ENCODE measurements at regions not wholly inside any gene's neighbourhood (a gene's known extent, or its start where the extent isn't known, plus 50 kb on each side); places are given as distances from the start of the nearest gene placed in this dataset.

DNA sequence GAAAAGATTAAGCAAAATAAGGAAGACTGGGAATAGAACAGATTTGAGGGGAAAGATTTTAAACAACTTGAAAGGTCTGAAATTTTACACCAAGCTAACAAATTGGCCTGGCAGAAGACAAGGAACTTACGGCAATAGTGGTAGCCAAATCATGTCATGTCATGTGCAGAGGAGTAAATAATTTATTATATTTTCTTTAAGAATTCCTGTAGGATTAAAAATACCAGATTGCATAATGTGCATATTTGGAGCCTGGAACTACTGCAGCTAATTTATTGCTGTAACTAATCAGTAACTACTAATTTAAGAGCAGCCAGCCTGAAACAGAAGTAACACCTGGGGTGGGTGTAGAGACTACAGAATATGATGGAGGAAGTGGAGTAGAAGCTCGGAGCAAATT, 334.3 kb downstream of the TGFB2 start:
- TF ChIP-seq, protein P1, sequence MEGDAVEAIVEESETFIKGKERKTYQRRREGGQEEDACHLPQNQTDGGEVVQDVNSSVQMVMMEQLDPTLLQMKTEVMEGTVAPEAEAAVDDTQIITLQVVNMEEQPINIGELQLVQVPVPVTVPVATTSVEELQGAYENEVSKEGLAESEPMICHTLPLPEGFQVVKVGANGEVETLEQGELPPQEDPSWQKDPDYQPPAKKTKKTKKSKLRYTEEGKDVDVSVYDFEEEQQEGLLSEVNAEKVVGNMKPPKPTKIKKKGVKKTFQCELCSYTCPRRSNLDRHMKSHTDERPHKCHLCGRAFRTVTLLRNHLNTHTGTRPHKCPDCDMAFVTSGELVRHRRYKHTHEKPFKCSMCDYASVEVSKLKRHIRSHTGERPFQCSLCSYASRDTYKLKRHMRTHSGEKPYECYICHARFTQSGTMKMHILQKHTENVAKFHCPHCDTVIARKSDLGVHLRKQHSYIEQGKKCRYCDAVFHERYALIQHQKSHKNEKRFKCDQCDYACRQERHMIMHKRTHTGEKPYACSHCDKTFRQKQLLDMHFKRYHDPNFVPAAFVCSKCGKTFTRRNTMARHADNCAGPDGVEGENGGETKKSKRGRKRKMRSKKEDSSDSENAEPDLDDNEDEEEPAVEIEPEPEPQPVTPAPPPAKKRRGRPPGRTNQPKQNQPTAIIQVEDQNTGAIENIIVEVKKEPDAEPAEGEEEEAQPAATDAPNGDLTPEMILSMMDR (IDR thresholded peaks at IDR 0.05; ENCODE audit: control extremely low read depth in 1 of 3, insufficient read depth in 1 of 3, low read depth in 1 of 3, low read length in 3 of 3) = no peak
- TF ChIP-seq ZNF274 (IDR thresholded peaks at IDR 0.05; ENCODE audit: borderline replicate concordance, extremely low read depth, low read length) = no peak
- TF ChIP-seq JUN (IDR thresholded peaks at IDR 0.05; ENCODE audit: low read depth, low read length) = no peak
- no peak for TF ChIP-seq POLR2A (IDR thresholded peaks at IDR 0.05; ENCODE audit: control extremely low read depth in 1 of 2, low read depth in 2 of 2, low read length in 2 of 2)
- no peak for TF ChIP-seq KDM5A (IDR thresholded peaks at IDR 0.05; ENCODE audit: low read length)
- no peak for TF ChIP-seq JUND (IDR thresholded peaks at IDR 0.05; ENCODE audit: low read length)
- TF ChIP-seq POLR2AphosphoS5 (IDR thresholded peaks at IDR 0.05; ENCODE audit: low read depth, low read length) = no peak
- TF ChIP-seq EZH2 (IDR thresholded peaks at IDR 0.05; ENCODE audit: low read depth, low read length, severe bottlenecking) = no peak
- TF ChIP-seq, protein P2, sequence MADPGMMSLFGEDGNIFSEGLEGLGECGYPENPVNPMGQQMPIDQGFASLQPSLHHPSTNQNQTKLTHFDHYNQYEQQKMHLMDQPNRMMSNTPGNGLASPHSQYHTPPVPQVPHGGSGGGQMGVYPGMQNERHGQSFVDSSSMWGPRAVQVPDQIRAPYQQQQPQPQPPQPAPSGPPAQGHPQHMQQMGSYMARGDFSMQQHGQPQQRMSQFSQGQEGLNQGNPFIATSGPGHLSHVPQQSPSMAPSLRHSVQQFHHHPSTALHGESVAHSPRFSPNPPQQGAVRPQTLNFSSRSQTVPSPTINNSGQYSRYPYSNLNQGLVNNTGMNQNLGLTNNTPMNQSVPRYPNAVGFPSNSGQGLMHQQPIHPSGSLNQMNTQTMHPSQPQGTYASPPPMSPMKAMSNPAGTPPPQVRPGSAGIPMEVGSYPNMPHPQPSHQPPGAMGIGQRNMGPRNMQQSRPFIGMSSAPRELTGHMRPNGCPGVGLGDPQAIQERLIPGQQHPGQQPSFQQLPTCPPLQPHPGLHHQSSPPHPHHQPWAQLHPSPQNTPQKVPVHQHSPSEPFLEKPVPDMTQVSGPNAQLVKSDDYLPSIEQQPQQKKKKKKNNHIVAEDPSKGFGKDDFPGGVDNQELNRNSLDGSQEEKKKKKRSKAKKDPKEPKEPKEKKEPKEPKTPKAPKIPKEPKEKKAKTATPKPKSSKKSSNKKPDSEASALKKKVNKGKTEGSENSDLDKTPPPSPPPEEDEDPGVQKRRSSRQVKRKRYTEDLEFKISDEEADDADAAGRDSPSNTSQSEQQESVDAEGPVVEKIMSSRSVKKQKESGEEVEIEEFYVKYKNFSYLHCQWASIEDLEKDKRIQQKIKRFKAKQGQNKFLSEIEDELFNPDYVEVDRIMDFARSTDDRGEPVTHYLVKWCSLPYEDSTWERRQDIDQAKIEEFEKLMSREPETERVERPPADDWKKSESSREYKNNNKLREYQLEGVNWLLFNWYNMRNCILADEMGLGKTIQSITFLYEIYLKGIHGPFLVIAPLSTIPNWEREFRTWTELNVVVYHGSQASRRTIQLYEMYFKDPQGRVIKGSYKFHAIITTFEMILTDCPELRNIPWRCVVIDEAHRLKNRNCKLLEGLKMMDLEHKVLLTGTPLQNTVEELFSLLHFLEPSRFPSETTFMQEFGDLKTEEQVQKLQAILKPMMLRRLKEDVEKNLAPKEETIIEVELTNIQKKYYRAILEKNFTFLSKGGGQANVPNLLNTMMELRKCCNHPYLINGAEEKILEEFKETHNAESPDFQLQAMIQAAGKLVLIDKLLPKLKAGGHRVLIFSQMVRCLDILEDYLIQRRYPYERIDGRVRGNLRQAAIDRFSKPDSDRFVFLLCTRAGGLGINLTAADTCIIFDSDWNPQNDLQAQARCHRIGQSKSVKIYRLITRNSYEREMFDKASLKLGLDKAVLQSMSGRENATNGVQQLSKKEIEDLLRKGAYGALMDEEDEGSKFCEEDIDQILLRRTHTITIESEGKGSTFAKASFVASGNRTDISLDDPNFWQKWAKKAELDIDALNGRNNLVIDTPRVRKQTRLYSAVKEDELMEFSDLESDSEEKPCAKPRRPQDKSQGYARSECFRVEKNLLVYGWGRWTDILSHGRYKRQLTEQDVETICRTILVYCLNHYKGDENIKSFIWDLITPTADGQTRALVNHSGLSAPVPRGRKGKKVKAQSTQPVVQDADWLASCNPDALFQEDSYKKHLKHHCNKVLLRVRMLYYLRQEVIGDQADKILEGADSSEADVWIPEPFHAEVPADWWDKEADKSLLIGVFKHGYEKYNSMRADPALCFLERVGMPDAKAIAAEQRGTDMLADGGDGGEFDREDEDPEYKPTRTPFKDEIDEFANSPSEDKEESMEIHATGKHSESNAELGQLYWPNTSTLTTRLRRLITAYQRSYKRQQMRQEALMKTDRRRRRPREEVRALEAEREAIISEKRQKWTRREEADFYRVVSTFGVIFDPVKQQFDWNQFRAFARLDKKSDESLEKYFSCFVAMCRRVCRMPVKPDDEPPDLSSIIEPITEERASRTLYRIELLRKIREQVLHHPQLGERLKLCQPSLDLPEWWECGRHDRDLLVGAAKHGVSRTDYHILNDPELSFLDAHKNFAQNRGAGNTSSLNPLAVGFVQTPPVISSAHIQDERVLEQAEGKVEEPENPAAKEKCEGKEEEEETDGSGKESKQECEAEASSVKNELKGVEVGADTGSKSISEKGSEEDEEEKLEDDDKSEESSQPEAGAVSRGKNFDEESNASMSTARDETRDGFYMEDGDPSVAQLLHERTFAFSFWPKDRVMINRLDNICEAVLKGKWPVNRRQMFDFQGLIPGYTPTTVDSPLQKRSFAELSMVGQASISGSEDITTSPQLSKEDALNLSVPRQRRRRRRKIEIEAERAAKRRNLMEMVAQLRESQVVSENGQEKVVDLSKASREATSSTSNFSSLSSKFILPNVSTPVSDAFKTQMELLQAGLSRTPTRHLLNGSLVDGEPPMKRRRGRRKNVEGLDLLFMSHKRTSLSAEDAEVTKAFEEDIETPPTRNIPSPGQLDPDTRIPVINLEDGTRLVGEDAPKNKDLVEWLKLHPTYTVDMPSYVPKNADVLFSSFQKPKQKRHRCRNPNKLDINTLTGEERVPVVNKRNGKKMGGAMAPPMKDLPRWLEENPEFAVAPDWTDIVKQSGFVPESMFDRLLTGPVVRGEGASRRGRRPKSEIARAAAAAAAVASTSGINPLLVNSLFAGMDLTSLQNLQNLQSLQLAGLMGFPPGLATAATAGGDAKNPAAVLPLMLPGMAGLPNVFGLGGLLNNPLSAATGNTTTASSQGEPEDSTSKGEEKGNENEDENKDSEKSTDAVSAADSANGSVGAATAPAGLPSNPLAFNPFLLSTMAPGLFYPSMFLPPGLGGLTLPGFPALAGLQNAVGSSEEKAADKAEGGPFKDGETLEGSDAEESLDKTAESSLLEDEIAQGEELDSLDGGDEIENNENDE (IDR thresholded peaks at IDR 0.05; ENCODE audit: insufficient replicate concordance, low read length) = no peak
- no peak for TF ChIP-seq CREB1 (IDR thresholded peaks at IDR 0.05)
- TF ChIP-seq BACH1 (IDR thresholded peaks at IDR 0.05; ENCODE audit: low read length) = no peak
- no peak for TF ChIP-seq SIN3A (conservative IDR thresholded peaks at IDR 0.05 in 1 of 2, IDR thresholded peaks at IDR 0.05 in 1 of 2; ENCODE audit: low read depth in 1 of 2, low read length in 2 of 2)
